ENCODE measurements at regions not wholly inside any gene's neighbourhood (a gene's known extent, or its start where the extent isn't known, plus 50 kb on each side); places are given as distances from the start of the nearest gene placed in this dataset.

GRCh38 chr13:90443268-90443667 lies 904.2 kb upstream of the MIR17HG start:
- RAD21 ChIA-PET (ENCODE audit: low non-redundant PET in 1 of 2, low total read pairs in 2 of 2, uncharacterized antibody in 2 of 2, unreplicated experiment in 2 of 2): no interaction called here
- Histone ChIP-seq H3K9me2 (ENCODE audit: insufficient read depth) (no peaks in the 10 kb centered on the region), H3K27ac (ENCODE audit: low read depth, low read length) (no peak overlapping the region), H2AFZ (ENCODE audit: low read depth, low read length, poor library complexity, severe bottlenecking) (no peak overlapping the region), H3K27me3 (ENCODE audit: insufficient read depth, low read length) (no peaks in the 10 kb centered on the region), H3K4me1 (ENCODE audit: control insufficient read depth in 1 of 2, insufficient read depth in 2 of 2, low read length in 2 of 2) (peaks cover 0 to 26% of the 10 kb centered on the region in 2 experiments; a peak in 2 of 4 replicates), H3K4me2 (ENCODE audit: low read length) (no peak overlapping the region), H4K20me1 (ENCODE audit: insufficient read depth) (no peaks in the 10 kb centered on the region), H3K79me2 (ENCODE audit: insufficient read depth, low read length) (no peaks in the 10 kb centered on the region), H3K9ac (ENCODE audit: low read length) (no peak overlapping the region), H3K4me3 (replicated peaks in 1 of 2; ENCODE audit: low read depth in 1 of 2, low read length in 2 of 2) (no peak overlapping the region), H3K9me3 (ENCODE audit: control insufficient read depth in 1 of 2, insufficient read depth in 1 of 2, low read depth in 1 of 2, low read length in 2 of 2) (0 out of 4 replicates have a peak, but pooled peaks cover 0 to 5% of the 10 kb centered on the region in 2 experiments), H3K36me3 (ENCODE audit: control insufficient read depth in 1 of 2, insufficient read depth in 2 of 2, low read length in 2 of 2) (no peaks in the 10 kb centered on the region)
- intact Hi-C loops (cut with micrococcal nuclease): no loop called here
- BruUV-seq (replicated peaks): no TSS peak
- POLR2A ChIA-PET: no interaction called here
- no peak for TF ChIP-seq TCF7L2 (IDR thresholded peaks at IDR 0.05; ENCODE audit: borderline replicate concordance, extremely low read depth, insufficient read depth, insufficient read length)
- TF ChIP-seq EZH2 (IDR thresholded peaks at IDR 0.05): no peak
- no peak for TF ChIP-seq YY1 (IDR thresholded peaks at IDR 0.05; ENCODE audit: extremely low read depth, insufficient replicate concordance, low read depth, low read length)
- no peak for TF ChIP-seq POLR2AphosphoS5 (IDR thresholded peaks at IDR 0.05; ENCODE audit: low read depth, low read length)
- TF ChIP-seq RAD21 (IDR thresholded peaks at IDR 0.05; ENCODE audit: low read depth): no peak
- no peak for TF ChIP-seq ZBTB33 (IDR thresholded peaks at IDR 0.05; ENCODE audit: extremely low read depth, insufficient replicate concordance, low read length)
- no peak for TF ChIP-seq ELF1 (IDR thresholded peaks at IDR 0.05; ENCODE audit: borderline replicate concordance, low read depth)
- TF ChIP-seq JUND (IDR thresholded peaks at IDR 0.05): no peak
- TF ChIP-seq ZFX (IDR thresholded peaks at IDR 0.05): no peak
- TF ChIP-seq CTCF (IDR thresholded peaks at IDR 0.05 in 2 of 3, conservative IDR thresholded peaks at IDR 0.05 in 1 of 3; ENCODE audit: borderline replicate concordance in 1 of 3, insufficient read depth in 1 of 3, low read depth in 2 of 3, low read length in 2 of 3): no peak
- no peak for TF ChIP-seq SP1 (IDR thresholded peaks at IDR 0.05; ENCODE audit: low read depth)
- TF ChIP-seq CEBPB (IDR thresholded peaks at IDR 0.05; ENCODE audit: low read depth): no peak
- TF ChIP-seq SRF (IDR thresholded peaks at IDR 0.05; ENCODE audit: low read depth): no peak
- TF ChIP-seq SIN3A (IDR thresholded peaks at IDR 0.05; ENCODE audit: low read depth): no peak
- TF ChIP-seq EGR1 (IDR thresholded peaks at IDR 0.05; ENCODE audit: low read depth): no peak
- no peak for TF ChIP-seq FOSL1 (IDR thresholded peaks at IDR 0.05; ENCODE audit: low read depth)
- no peak for TF ChIP-seq REST (IDR thresholded peaks at IDR 0.05; ENCODE audit: low read depth)
- no peak for TF ChIP-seq POLR2A (IDR thresholded peaks at IDR 0.05; ENCODE audit: borderline replicate concordance, extremely low read depth, insufficient read depth, insufficient read length)
- DNase-seq (ENCODE audit: low read depth, low spot score): no peak
- ATAC-seq: no peak
- CTCF ChIA-PET: interaction anchor here (0.8 kb wide), 1 partner anchor 22 kb away, joined by 3 read pairs; no protein-coding TSS in a partner anchor

Data from HCT116 (cell line).